NAMALWA (cell line): ENCODE measurements at regions not wholly inside any gene's neighbourhood (a gene's known extent, or its start where the extent isn't known, plus 50 kb on each side); places are given as distances from the start of the nearest gene placed in this dataset.

Experiments used
- DNase-seq: peaks from one replicate; pipeline ENCODE4 v3.0.0-alpha.2; 2015; ENCODE audit warnings: low spot score

DNA sequence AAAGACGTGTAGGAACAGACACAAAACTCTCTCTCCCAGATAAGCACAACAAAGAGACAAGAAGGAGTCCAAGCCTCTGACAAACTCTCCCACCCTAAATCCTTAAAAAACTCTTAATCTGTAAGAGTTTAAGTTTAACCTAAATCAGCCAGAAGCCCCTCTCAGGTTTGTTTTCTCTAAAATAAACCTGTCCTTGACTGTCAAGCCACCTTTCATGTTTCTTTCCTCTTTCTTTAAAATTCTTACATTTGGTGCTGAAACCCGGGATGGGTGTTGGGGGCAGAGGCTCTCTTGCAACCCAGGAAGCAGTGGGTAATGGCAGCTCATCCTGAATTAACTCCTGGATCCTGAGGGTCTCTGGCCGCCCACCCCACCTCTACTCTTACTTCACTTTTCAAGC is 107.8 kb upstream of the TENT5D start:
- DNase-seq: no peak

DNA sequence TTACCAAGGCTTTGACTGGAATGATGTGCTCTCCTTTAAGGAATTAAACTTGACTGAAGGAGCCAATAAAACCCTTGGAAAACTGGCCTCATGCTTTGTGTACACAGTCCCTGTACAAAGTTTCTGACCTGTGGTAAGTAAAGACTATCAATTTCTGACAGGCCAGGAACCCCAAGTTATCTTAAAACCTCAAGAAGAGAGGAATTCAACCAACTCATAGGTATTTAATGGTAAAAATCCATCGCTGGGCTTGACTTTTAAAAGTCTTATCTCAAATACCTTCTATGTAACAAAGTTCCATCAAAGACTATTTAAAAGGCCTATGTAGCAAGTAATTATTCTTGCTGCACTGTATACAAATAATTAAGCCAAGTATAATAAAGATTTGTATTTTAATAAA is 103.7 kb upstream of the TENT5D start:
- no peak for DNase-seq

DNA sequence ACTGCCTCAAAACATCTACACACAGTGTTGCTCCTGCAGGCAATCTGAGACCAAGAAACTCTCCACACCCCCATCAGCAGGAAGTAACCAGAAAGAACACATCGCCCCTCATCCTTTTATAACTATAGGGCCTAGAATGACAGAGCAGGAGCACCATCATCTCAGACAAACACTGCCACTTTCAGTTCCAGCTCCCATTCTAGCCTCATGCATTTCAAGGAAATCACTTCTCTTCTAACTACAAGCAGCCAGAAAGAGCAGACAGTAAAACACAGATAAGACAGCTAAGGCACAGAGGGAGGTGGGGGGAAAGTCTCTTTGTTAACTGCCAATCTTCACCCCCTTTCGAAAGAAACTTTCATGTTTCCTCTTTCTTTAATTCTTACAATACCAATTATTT is 102.6 kb upstream of the TENT5D start:
- DNase-seq: no peak

- no peak for DNase-seq
Observed at GRCh38 chrX:80331285-80331684, 89.0 kb upstream of the TENT5D start.

DNA sequence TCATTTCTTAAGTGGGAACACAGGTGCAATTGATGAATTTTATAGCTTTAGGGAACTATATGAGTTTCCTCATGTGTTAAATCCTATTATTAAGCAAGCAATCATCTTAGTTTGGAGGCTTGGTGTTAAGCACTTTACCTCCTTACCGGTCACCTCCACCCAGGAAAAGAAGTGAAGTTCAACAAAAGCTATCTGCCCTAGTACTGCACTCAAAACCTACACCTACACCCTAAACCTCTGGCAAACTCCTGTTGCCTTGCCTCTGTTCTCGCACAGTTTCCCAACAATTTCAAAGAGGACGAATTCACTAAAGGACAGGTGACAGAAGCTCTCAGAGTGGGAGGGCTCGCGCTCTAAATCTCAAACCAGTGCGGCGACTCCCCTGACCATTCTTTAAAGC is 85.7 kb upstream of the TENT5D start:
- DNase-seq: no peak

DNA sequence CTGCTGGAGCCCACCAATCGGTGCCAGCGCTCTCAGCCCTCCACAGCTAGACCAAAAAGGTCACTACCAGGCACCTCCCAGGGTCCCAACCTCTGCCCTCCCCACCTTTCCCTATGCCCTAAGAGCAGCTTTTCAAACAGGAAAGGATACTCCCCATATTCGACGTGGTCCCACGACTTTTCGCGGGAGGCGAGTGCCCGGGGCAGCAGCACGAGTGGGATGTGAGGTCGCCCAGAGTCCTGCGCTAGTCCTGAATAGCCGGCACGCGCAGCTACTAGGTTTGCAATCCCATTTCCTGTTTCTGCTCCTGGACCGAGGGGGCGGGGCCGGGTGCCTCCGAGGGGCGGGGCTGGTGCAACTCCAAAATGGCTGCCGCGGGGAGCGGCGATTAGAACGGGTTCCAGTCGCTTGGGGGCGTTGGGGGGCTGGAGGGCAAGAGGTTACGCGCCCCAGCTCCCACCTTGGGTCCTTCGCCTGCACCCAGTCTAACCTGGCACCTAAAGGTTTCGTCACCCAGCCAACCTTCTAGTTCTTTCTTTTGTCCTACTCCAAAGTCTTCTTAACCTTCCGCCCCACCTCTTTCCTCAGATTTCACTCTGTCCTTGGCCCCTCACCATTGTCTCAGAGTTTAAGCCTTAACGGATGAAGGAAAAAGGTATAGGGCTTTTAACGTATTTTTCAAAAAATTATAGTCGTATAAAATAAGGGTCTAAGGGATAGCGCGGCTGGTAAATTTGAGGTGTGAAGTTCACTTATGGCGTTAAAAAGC is 85.0 kb upstream of the TENT5D start:
- no peak for DNase-seq

- no peak for DNase-seq
Observed at GRCh38 chrX:80354966-80355465, 65.2 kb upstream of the TENT5D start.
